ENCODE measurements at regions not wholly inside any gene's neighbourhood (a gene's known extent, or its start where the extent isn't known, plus 50 kb on each side); places are given as distances from the start of the nearest gene placed in this dataset.

GRCh38 chr11:34564406-34564805 lies 50.8 kb upstream of the ELF5 start:
- no peak for DNase-seq (ENCODE audit: low spot score)

GRCh38 chr11:34564807-34565241 lies 51.2 kb upstream of the ELF5 start:
- DNase-seq (ENCODE audit: low spot score): no peak

GRCh38 chr11:34565417-34566207 lies 52.0 kb upstream of the ELF5 start:
- peak; percentile 45 for DNase-seq (ENCODE audit: low spot score)

GRCh38 chr11:34566208-34566551 lies 52.6 kb upstream of the ELF5 start:
- no peak for DNase-seq (ENCODE audit: low spot score)

- no peak for DNase-seq (ENCODE audit: low spot score)
Observed at GRCh38 chr11:34566736-34567135, 53.1 kb upstream of the ELF5 start.

- DNase-seq (ENCODE audit: low spot score): no peak
Observed at GRCh38 chr11:34567733-34568132, 53.2 kb upstream of the EHF start.

- DNase-seq (ENCODE audit: low spot score): no peak
Observed at GRCh38 chr11:34570584-34570983, 50.3 kb upstream of the EHF start.

Measured in D341Med (cell line).